AG04450 (cell line): ENCODE measurements at regions not wholly inside any gene's neighbourhood (a gene's known extent, or its start where the extent isn't known, plus 50 kb on each side); places are given as distances from the start of the nearest gene placed in this dataset.

Experiments
- CTCF ChIA-PET: fragments of 300-600, 350-600 bp; formaldehyde crosslinking; extraction: SDS; loops from one replicate; lab custom pipeline; 2022; ENCODE audit warnings: antibody characterized with exemption, inconsistent platforms; lab: Charles Lee
- POLR2A ChIA-PET: fragments of 350-600 bp; formaldehyde crosslinking; extraction: SDS; loops from one replicate; lab custom pipeline; 2021; ENCODE audit warnings: antibody characterized with exemption, inconsistent platforms; lab: Yijun Ruan, JAX
- DNase-seq: peaks from one replicate; pipeline ENCODE4 v3.0.0-alpha.2; 2011; ENCODE audit warnings: low read depth, low spot score
- H3K27ac ChIP-seq: one replicate; pipeline ENCODE4 v1.5.1; 2012; ENCODE audit warnings: low read depth, low read length, control low read depth
- H3K27me3 ChIP-seq: one replicate; pipeline ENCODE4 v1.6.0; 2012; ENCODE audit warnings: low read length; ENCODE audit not compliant: control insufficient read depth, insufficient read depth
- H3K4me3 ChIP-seq: 2 replicates; pipeline ENCODE4 v1.5.1; 2011; ENCODE audit warnings: mild to moderate bottlenecking, low read depth, low read length, control low read depth
- H3K9me3 ChIP-seq: 2 replicates; pipeline ENCODE4 v1.5.1; 2012; ENCODE audit warnings: low read length; ENCODE audit not compliant: control insufficient read depth, insufficient read depth
- CTCF ChIP-seq: IDR thresholded peaks from 2 replicates; pipeline ENCODE4 v1.5.1; 2011; ENCODE audit warnings: low read depth, low read length, control low read depth, inconsistent platforms

GRCh38 chr1:95733671-95734070, 499.7 kb downstream of the RWDD3 start:
- ChIA-PET POLR2A (no interaction called here), CTCF (no interaction called here)
- no peak for DNase-seq
- no peak overlapping the region for H3K4me3 ChIP-seq
- no peak for TF ChIP-seq CTCF
- no peak overlapping the region for H3K27ac ChIP-seq
- no peaks in the 10 kb centered on the region for H3K27me3 ChIP-seq
- H3K9me3 ChIP-seq, result no peaks in the 10 kb centered on the region

- POLR2A ChIA-PET, result no interaction called here
- DNase-seq, result no peak
- no peaks in the 10 kb centered on the region for H3K9me3 ChIP-seq
- H3K4me3 ChIP-seq, result no peak overlapping the region
- CTCF ChIA-PET, result no interaction called here
- no peaks in the 10 kb centered on the region for H3K27me3 ChIP-seq
- TF ChIP-seq CTCF, result no peak
- no peak overlapping the region for H3K27ac ChIP-seq
Observed at GRCh38 chr1:95734560-95734959, 500.6 kb downstream of the RWDD3 start.

DNA sequence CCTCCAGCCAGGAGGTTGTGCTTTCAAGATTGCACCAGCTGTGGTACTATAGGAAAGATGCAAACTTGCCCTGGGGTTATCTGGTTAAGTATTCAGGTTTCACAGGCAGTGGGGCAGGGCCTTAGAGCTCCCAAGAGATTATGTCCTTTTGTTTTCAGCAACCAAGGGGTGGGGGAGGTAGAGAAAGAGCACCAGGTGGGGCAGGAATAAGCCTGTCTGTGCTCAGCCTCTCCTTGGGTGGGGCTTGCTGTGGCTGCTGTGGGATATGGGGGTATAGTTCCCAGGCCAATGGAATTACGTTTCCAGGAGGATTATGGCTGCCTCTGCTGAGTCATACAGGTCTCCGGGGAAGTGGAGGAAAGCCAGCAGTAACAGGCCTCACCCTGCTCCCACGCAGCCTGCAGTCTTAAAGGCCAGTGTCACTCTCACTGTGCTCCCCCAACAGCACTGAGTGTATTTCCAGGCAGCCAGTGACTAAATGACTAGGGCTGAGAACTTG, 508.6 kb downstream of the RWDD3 start:
- Histone ChIP-seq H3K27ac (no peak overlapping the region), H3K27me3 (no peaks in the 10 kb centered on the region), H3K4me3 (no peak overlapping the region), H3K9me3 (no peaks in the 10 kb centered on the region)
- ChIA-PET CTCF (no interaction called here), POLR2A (no interaction called here)
- DNase-seq, result no peak
- TF ChIP-seq CTCF, result no peak

DNA sequence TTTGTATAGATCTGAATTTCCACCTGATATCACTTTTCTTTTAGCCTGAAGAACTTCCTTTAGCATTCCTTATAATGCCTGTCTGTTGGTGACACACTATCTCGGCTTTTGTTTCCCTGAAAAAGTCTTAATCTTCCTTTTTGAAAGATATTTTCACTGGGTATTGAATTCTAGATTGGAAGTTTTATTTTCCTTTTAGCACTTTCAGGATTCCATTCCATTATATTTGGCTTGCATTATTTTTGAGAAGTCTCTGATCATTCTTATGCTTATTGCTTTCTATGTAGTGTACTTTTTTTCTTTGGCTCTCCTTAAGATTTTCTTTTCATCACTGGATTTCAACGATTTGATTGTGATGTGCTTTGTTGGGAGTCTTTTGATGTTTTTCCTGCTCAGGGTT, 510.7 kb downstream of the RWDD3 start:
- H3K27ac ChIP-seq, result no peak overlapping the region
- no peak for DNase-seq
- TF ChIP-seq CTCF, result no peak
- ChIA-PET POLR2A (no interaction called here), CTCF (no interaction called here)
- H3K9me3 ChIP-seq, result no peaks in the 10 kb centered on the region
- H3K4me3 ChIP-seq, result no peak overlapping the region
- H3K27me3 ChIP-seq, result no peaks in the 10 kb centered on the region

GRCh38 chr1:95752515-95753381, 518.7 kb downstream of the RWDD3 start:
- no peak for DNase-seq
- POLR2A ChIA-PET, result no interaction called here
- CTCF ChIA-PET, result no interaction called here
- Histone ChIP-seq H3K9me3 (peaks cover 19% of the 10 kb centered on the region; the same call in 1 of the 2 replicates), H3K27me3 (no peaks in the 10 kb centered on the region), H3K4me3 (no peak overlapping the region), H3K27ac (no peak overlapping the region)
- TF ChIP-seq CTCF, result no peak
